ENCODE measurements at regions not wholly inside any gene's neighbourhood (a gene's known extent, or its start where the extent isn't known, plus 50 kb on each side); places are given as distances from the start of the nearest gene placed in this dataset.

- TF ChIP-seq RXRA (IDR thresholded peaks at IDR 0.05; ENCODE audit: insufficient read depth, low read depth, low read length) (no peak), TCF12 (IDR thresholded peaks at IDR 0.05; ENCODE audit: low read depth, low read length) (no peak)
Observed at GRCh38 chr2:117064021-117064420, 750.5 kb upstream of the DDX18 start (continued).
